Prostate gland (tissue), 2 donors: ENCODE measurements at regions not wholly inside any gene's neighbourhood (a gene's known extent, or its start where the extent isn't known, plus 50 kb on each side); places are given as distances from the start of the nearest gene placed in this dataset.

Experiments used
- CTCF ChIP-seq, 4 experiments: fragments of 200-600 bp in 2 of 4; fragments of 450-650 bp in 2 of 4; sonication (generic) in 2 of 4; IDR thresholded peaks; 1 replicate in 3 of 4; 2 replicates in 1 of 4; pipeline ENCODE4 v1.5.1; 2016 to 2019; ENCODE audit warnings: antibody characterized with exemption in 4 of 4, mild to moderate bottlenecking in 2 of 4, moderate library complexity in 2 of 4
- POLR2A ChIP-seq: fragments of 450-650 bp; IDR thresholded peaks from one replicate; pipeline ENCODE4 v1.6.1; 2016; ENCODE audit warnings: antibody characterized with exemption, mild to moderate bottlenecking

- no peak for TF ChIP-seq CTCF (IDR thresholded peaks at IDR 0.05)
- no peak for TF ChIP-seq POLR2A
These were observed 328.8 kb downstream of the OSR1 start for GRCh38 chr2:19029655-19030054.
